HCT116 (cell line): ENCODE measurements at regions not wholly inside any gene's neighbourhood (a gene's known extent, or its start where the extent isn't known, plus 50 kb on each side); places are given as distances from the start of the nearest gene placed in this dataset.

ENCODE experiments used
- ATAC-seq: fragments of 200-7000 bp; cut with Tn5 transposase; 2 replicates; pipeline ENCODE4 v1.9.1; 2020; ENCODE audit warnings: mild to moderate bottlenecking, moderate library complexity
- BruUV-seq: library from RNA; stranded (reverse); fragments of 400-500 nt; replicated peaks from 2 replicates; lab custom pipeline; 2021; lab: Mats Ljungman, UMichigan
- CTCF ChIA-PET: fragments of 300-600 bp; sonication (Branson Sonifier 250); formaldehyde crosslinking; loops from one replicate; lab custom pipeline; 2021; ENCODE audit warnings: antibody characterized with exemption; lab: Charles Lee
- POLR2A ChIA-PET: fragments of 300-600, 350-600 bp; sonication (Branson Sonifier 250); formaldehyde crosslinking; loops from one replicate; lab custom pipeline; 2021; ENCODE audit warnings: antibody characterized with exemption; lab: Charles Lee
- RAD21 ChIA-PET, 2 experiments: fragments of 300-600 bp; sonication (Branson Sonifier 250); formaldehyde crosslinking; loops; one replicate each; lab custom pipeline; 2023; ENCODE audit warnings: low total read pairs in 2 of 2; ENCODE audit not compliant: uncharacterized antibody in 2 of 2, unreplicated experiment in 2 of 2, low non-redundant PET in 1 of 2; lab: Charles Lee
- DNase-seq: peaks from one replicate; pipeline ENCODE4 v3.0.0-alpha.2; 2010; ENCODE audit warnings: low read depth, low spot score
- H2AFZ ChIP-seq: fragments of 200-600 bp; shearing (Covaris generic), sonication (generic); 2 replicates; pipeline ENCODE4 v1.6.1; 2017; ENCODE audit warnings: low read depth, mixed run types, mixed read lengths, antibody characterized with exemption, low read length; ENCODE audit not compliant: poor library complexity, severe bottlenecking
- H3K27ac ChIP-seq: 2 replicates; pipeline ENCODE4 v1.5.1; 2012; ENCODE audit warnings: low read depth, low read length
- H3K27me3 ChIP-seq: fragments of 200-600 bp; sonication (generic); 2 replicates; pipeline ENCODE4 v1.6.1; 2016; ENCODE audit warnings: mixed run types, low read length, mixed read lengths; ENCODE audit not compliant: insufficient read depth
- H3K36me3 ChIP-seq, 2 experiments: fragments of 200-500 bp in 1 of 2; fragments of 200-600 bp in 1 of 2; sonication (Bioruptor generic) in 1 of 2; sonication (generic) in 1 of 2; 2 replicates each; pipeline versions ENCODE4 v1.5.1 to v1.6.1; 2014 to 2016; ENCODE audit warnings: low read length in 2 of 2, inconsistent platforms in 1 of 2, mixed read lengths in 1 of 2, mixed run types in 1 of 2; ENCODE audit not compliant: insufficient read depth in 2 of 2, control insufficient read depth in 1 of 2
- H3K4me1 ChIP-seq, 2 experiments: fragments of 200-600 bp in 1 of 2; sonication (generic) in 1 of 2; 2 replicates each; pipeline versions ENCODE4 v1.5.1 to v1.6.1; 2012 to 2017; ENCODE audit warnings: low read length in 2 of 2, inconsistent platforms in 1 of 2, mild to moderate bottlenecking in 1 of 2, mixed read lengths in 1 of 2, mixed run types in 1 of 2, moderate library complexity in 1 of 2; ENCODE audit not compliant: insufficient read depth in 2 of 2, control insufficient read depth in 1 of 2
- H3K4me2 ChIP-seq: fragments of 200-600 bp; sonication (generic); 2 replicates; pipeline ENCODE4 v1.6.1; 2017; ENCODE audit warnings: mixed run types, low read length, mixed read lengths
- H3K4me3 ChIP-seq, 2 experiments: fragments of 200-600 bp in 1 of 2; sonication (generic) in 1 of 2; replicated peaks in 1 of 2; 2 replicates each; pipeline ENCODE4 v1.5.1; 2011 to 2016; ENCODE audit warnings: low read length in 2 of 2, control low read depth in 1 of 2, low read depth in 1 of 2, mild to moderate bottlenecking in 1 of 2, mixed read lengths in 1 of 2, mixed run types in 1 of 2
- H3K79me2 ChIP-seq: fragments of 200-600 bp; sonication (generic); 2 replicates; pipeline ENCODE4 v1.6.1; 2017; ENCODE audit warnings: mild to moderate bottlenecking, mixed run types, low read length, moderate library complexity, mixed read lengths; ENCODE audit not compliant: insufficient read depth
- H3K9ac ChIP-seq: fragments of 200-600 bp; sonication (generic); 2 replicates; pipeline ENCODE4 v1.6.1; 2016; ENCODE audit warnings: low read length, mixed read lengths
- H3K9me2 ChIP-seq: fragments of 200-600 bp; sonication (generic), shearing (Covaris generic); 2 replicates; pipeline ENCODE4 v1.6.1; 2017; ENCODE audit warnings: mixed run types, mild to moderate bottlenecking, moderate library complexity; ENCODE audit not compliant: insufficient read depth
- H3K9me3 ChIP-seq, 2 experiments: fragments of 200-500 bp in 1 of 2; fragments of 200-600 bp in 1 of 2; sonication (Bioruptor generic) in 1 of 2; sonication (generic) in 1 of 2; 2 replicates each; pipeline ENCODE4 v1.6.1; 2014 to 2017; ENCODE audit warnings: low read length in 2 of 2, mixed read lengths in 2 of 2, inconsistent platforms in 1 of 2, low read depth in 1 of 2, mild to moderate bottlenecking in 1 of 2, mixed run types in 1 of 2, moderate library complexity in 1 of 2; ENCODE audit not compliant: control insufficient read depth in 1 of 2, insufficient read depth in 1 of 2
- H4K20me1 ChIP-seq: fragments of 200-600 bp; sonication (generic), shearing (Covaris generic); 2 replicates; pipeline ENCODE4 v1.6.1; 2017; ENCODE audit warnings: mixed run types, mild to moderate bottlenecking, moderate library complexity; ENCODE audit not compliant: insufficient read depth
- CBX3 ChIP-seq: IDR thresholded peaks from 2 replicates; pipeline ENCODE4 v1.6.1; 2012; ENCODE audit warnings: low read depth
- EGR1 ChIP-seq: IDR thresholded peaks from 2 replicates; pipeline ENCODE4 v1.6.1; 2012; ENCODE audit warnings: low read depth
- ELF1 ChIP-seq: IDR thresholded peaks from 2 replicates; pipeline ENCODE4 v1.6.1; 2012; ENCODE audit warnings: low read depth, borderline replicate concordance
- EZH2phosphoT487 ChIP-seq: fragments of 200-600 bp; IDR thresholded peaks from 2 replicates; pipeline ENCODE4 v1.6.1; 2018; ENCODE audit warnings: antibody characterized with exemption, borderline replicate concordance
- FOSL1 ChIP-seq: IDR thresholded peaks from 2 replicates; pipeline ENCODE4 v1.6.1; 2012; ENCODE audit warnings: low read depth
- JUND ChIP-seq: IDR thresholded peaks from 2 replicates; pipeline ENCODE4 v1.6.1; 2012
- POLR2A ChIP-seq: IDR thresholded peaks from 2 replicates; pipeline ENCODE4 v1.7.0; 2011; ENCODE audit warnings: borderline replicate concordance; ENCODE audit not compliant: insufficient read depth, insufficient read length; ENCODE audit errors: extremely low read depth
- RAD21 ChIP-seq: IDR thresholded peaks from 2 replicates; pipeline ENCODE4 v1.6.1; 2012; ENCODE audit warnings: low read depth, mild to moderate bottlenecking
- SP1 ChIP-seq: IDR thresholded peaks from 2 replicates; pipeline ENCODE4 v1.6.1; 2012; ENCODE audit warnings: low read depth
- SRF ChIP-seq: IDR thresholded peaks from 2 replicates; pipeline ENCODE4 v1.6.1; 2012; ENCODE audit warnings: low read depth
- ZFX ChIP-seq: fragments of 450-650 bp; IDR thresholded peaks from 2 replicates; pipeline ENCODE4 v1.6.1; 2017
- ZNF274 ChIP-seq: fragments of 200-500 bp; sonication (Bioruptor generic); IDR thresholded peaks from 2 replicates; pipeline ENCODE4 v1.6.1; 2014; ENCODE audit warnings: mild to moderate bottlenecking, low read depth, low read length, inconsistent platforms
- intact Hi-C: fragments of 100-400 bp; cut with micrococcal nuclease; formaldehyde crosslinking; loops from 2 replicates; pipeline ENCODE4 v1.10.0; 2022
- TF ChIP-seq, protein P1 (sequence below): IDR thresholded peaks from 2 replicates; pipeline ENCODE4 v1.6.1; 2011; ENCODE audit warnings: mild to moderate bottlenecking, low read length, moderate library complexity; ENCODE audit not compliant: insufficient replicate concordance; ENCODE audit errors: extremely low read depth
- TF ChIP-seq, protein P2 (sequence below): IDR thresholded peaks from 2 replicates; pipeline ENCODE4 v1.6.1; 2012
- TF ChIP-seq, protein P3 (sequence below), 3 experiments: fragments of 200-600 bp in 1 of 3; sonication (generic) in 1 of 3; IDR thresholded peaks in 2 of 3; conservative IDR thresholded peaks in 1 of 3; 2 replicates each; pipeline ENCODE4 v1.5.1; 2012 to 2017; ENCODE audit warnings: low read depth in 2 of 3, low read length in 2 of 3, antibody characterized with exemption in 1 of 3, borderline replicate concordance in 1 of 3, control low read depth in 1 of 3, mild to moderate bottlenecking in 1 of 3, mixed read lengths in 1 of 3, mixed run types in 1 of 3, moderate library complexity in 1 of 3; ENCODE audit not compliant: insufficient read depth in 1 of 3

DNA sequence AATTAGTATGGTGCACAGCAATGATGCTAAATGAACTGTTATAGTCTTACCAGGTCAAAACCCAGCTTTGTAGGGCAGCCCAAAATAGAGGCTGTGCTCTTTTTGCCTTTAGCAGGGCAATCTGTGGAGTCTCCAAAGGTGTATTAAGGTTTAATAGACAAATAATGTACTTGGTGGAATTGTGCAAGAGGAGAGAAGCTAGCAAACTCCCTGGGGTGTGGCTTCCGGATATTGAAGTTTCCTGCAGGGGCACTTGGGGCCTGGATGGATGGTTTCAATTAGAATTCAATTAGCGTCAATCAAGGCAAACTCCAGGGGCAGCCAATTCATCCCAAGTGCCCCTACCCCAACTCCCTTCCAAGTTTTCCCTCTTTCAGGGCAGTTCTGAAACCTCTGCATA is 285.8 kb downstream of the UTP18 start:
- H3K27me3 ChIP-seq: peaks cover 17% of the 10 kb centered on the region; the same call in 1 of the 2 replicates
- RAD21 ChIA-PET: no interaction called here
- TF ChIP-seq, protein P1, sequence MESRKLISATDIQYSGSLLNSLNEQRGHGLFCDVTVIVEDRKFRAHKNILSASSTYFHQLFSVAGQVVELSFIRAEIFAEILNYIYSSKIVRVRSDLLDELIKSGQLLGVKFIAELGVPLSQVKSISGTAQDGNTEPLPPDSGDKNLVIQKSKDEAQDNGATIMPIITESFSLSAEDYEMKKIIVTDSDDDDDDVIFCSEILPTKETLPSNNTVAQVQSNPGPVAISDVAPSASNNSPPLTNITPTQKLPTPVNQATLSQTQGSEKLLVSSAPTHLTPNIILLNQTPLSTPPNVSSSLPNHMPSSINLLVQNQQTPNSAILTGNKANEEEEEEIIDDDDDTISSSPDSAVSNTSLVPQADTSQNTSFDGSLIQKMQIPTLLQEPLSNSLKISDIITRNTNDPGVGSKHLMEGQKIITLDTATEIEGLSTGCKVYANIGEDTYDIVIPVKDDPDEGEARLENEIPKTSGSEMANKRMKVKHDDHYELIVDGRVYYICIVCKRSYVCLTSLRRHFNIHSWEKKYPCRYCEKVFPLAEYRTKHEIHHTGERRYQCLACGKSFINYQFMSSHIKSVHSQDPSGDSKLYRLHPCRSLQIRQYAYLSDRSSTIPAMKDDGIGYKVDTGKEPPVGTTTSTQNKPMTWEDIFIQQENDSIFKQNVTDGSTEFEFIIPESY: no peak
- TF ChIP-seq EGR1 (no peak), SP1 (no peak), ELF1 (no peak), SRF (no peak), EZH2phosphoT487 (no peak), FOSL1 (no peak), ZNF274 (no peak), ZFX (no peak), CBX3 (no peak), POLR2A (no peak), RAD21 (no peak), JUND (no peak)
- TF ChIP-seq, protein P2, sequence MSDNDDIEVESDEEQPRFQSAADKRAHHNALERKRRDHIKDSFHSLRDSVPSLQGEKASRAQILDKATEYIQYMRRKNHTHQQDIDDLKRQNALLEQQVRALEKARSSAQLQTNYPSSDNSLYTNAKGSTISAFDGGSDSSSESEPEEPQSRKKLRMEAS: no peak
- TF ChIP-seq, protein P3, sequence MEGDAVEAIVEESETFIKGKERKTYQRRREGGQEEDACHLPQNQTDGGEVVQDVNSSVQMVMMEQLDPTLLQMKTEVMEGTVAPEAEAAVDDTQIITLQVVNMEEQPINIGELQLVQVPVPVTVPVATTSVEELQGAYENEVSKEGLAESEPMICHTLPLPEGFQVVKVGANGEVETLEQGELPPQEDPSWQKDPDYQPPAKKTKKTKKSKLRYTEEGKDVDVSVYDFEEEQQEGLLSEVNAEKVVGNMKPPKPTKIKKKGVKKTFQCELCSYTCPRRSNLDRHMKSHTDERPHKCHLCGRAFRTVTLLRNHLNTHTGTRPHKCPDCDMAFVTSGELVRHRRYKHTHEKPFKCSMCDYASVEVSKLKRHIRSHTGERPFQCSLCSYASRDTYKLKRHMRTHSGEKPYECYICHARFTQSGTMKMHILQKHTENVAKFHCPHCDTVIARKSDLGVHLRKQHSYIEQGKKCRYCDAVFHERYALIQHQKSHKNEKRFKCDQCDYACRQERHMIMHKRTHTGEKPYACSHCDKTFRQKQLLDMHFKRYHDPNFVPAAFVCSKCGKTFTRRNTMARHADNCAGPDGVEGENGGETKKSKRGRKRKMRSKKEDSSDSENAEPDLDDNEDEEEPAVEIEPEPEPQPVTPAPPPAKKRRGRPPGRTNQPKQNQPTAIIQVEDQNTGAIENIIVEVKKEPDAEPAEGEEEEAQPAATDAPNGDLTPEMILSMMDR (IDR thresholded peaks at IDR 0.05 in 2 of 3, conservative IDR thresholded peaks at IDR 0.05 in 1 of 3; ENCODE audit: borderline replicate concordance in 1 of 3, insufficient read depth in 1 of 3, low read depth in 2 of 3, low read length in 2 of 3): no peak
- TF ChIP-seq, all 23 proteins: peak for 0
- Histone ChIP-seq H3K4me3 (no peak overlapping the region), H3K36me3 (no peaks in the 10 kb centered on the region), H3K9me3 (no peaks in the 10 kb centered on the region), H3K9ac (no peak overlapping the region), H3K79me2 (no peaks in the 10 kb centered on the region), H3K9me2 (no peaks in the 10 kb centered on the region), H3K4me2 (no peak overlapping the region), H3K4me1 (no peaks in the 10 kb centered on the region), H2AFZ (no peak overlapping the region), H4K20me1 (no peaks in the 10 kb centered on the region), H3K27ac (no peak overlapping the region)
- CTCF ChIA-PET: no interaction called here
- no TSS peak for BruUV-seq
- POLR2A ChIA-PET: no interaction called here
- ATAC-seq: no peak
- no peak for DNase-seq
- intact Hi-C loops: no loop called here
